ENCODE measurements at regions not wholly inside any gene's neighbourhood (a gene's known extent, or its start where the extent isn't known, plus 50 kb on each side); places are given as distances from the start of the nearest gene placed in this dataset.
"Not testable (repeated sequence)": the region's sequence is repeated elsewhere in the genome, so short reads cannot be mapped to it uniquely, and the experiment has no call there.

DNA sequence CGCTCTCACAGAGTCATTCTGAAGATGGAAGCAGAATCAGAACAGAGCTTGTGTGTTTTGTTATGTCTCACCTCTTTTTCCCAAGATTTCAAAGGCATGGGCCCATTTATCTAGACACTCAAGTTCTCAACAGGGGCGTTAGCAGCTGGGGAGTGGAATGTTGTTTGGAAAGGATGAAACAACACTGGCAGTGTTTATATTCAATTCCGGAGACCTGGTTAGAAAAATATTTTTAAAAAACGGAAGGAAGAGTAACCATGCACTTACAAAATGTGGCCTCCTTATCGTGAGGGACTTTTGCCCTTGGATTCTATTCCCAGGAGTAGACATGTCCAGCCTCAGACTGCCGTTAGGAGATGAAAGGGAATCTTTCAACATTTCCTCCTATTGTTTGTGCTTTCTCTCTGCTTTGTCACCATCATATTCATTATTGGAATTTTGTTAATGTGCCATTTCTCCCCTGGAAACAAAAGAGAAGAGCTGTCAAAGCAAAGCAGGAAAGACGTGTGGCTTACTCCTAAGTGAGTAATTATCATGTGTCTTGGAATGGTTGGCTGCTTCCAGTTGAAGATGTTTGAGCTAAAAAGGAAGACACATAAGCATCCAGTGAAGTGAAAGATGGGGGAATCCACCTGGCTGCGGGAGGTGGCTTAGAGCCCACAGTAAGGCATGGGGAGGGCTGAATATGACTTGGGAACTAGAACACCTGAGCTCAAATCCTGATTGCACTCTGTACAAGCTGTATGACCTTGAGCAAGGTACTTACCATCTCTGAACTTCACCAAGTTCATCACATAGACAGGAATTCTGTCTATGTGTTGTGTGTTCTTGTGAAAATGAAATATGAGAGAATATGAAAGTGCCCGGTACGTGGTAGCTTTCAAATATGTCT lies 71.7 kb upstream of the JUN start:
- DNase-seq (ENCODE audit: low spot score) (no peak), ATAC-seq (ENCODE audit: low read depth) (no peak)
- Histone ChIP-seq H3K36me3 (ENCODE audit: low read depth) (no peaks in the 10 kb centered on the region), H3K4me3 (ENCODE audit: severe bottlenecking) (no peak overlapping the region), H3K27ac (ENCODE audit: poor library complexity, severe bottlenecking) (no peak overlapping the region), H3K9me3 (ENCODE audit: severe bottlenecking) (no peaks in the 10 kb centered on the region), H3K4me1 (ENCODE audit: insufficient read depth, poor library complexity, severe bottlenecking) (peaks cover 5% of the 10 kb centered on the region), H3K27me3 (ENCODE audit: insufficient read depth, poor library complexity, severe bottlenecking) (no peaks in the 10 kb centered on the region)
- TF ChIP-seq, protein P1, sequence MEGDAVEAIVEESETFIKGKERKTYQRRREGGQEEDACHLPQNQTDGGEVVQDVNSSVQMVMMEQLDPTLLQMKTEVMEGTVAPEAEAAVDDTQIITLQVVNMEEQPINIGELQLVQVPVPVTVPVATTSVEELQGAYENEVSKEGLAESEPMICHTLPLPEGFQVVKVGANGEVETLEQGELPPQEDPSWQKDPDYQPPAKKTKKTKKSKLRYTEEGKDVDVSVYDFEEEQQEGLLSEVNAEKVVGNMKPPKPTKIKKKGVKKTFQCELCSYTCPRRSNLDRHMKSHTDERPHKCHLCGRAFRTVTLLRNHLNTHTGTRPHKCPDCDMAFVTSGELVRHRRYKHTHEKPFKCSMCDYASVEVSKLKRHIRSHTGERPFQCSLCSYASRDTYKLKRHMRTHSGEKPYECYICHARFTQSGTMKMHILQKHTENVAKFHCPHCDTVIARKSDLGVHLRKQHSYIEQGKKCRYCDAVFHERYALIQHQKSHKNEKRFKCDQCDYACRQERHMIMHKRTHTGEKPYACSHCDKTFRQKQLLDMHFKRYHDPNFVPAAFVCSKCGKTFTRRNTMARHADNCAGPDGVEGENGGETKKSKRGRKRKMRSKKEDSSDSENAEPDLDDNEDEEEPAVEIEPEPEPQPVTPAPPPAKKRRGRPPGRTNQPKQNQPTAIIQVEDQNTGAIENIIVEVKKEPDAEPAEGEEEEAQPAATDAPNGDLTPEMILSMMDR (IDR thresholded peaks at IDR 0.05; ENCODE audit: poor library complexity, severe bottlenecking), result no peak

DNA sequence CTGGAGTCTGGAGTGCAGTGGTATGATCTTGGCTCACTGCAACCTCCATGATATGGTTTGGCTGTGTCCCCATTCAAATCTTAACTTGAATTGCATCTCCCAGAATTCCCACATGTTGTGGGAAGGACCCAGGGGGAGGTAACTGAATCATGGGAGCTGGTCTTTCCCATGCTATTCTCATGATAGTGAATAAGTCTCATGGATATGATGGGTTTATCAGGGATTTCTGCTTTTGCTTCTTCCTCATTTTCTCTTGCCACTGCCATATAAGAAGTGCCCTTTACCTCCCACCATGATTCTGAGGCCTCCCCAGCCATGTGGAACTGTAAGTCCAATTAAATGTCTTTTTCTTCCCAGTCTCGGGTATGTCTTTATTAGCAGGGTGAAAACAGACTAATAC lies 72.4 kb upstream of the JUN start:
- not testable (repeated sequence) for H3K36me3 ChIP-seq (ENCODE audit: low read depth); ATAC-seq (ENCODE audit: low read depth); DNase-seq (ENCODE audit: low spot score); H3K27me3 ChIP-seq (ENCODE audit: insufficient read depth, poor library complexity, severe bottlenecking); H3K4me3 ChIP-seq (ENCODE audit: severe bottlenecking); H3K9me3 ChIP-seq (ENCODE audit: severe bottlenecking); H3K27ac ChIP-seq (ENCODE audit: poor library complexity, severe bottlenecking); H3K4me1 ChIP-seq (ENCODE audit: insufficient read depth, poor library complexity, severe bottlenecking)

DNA sequence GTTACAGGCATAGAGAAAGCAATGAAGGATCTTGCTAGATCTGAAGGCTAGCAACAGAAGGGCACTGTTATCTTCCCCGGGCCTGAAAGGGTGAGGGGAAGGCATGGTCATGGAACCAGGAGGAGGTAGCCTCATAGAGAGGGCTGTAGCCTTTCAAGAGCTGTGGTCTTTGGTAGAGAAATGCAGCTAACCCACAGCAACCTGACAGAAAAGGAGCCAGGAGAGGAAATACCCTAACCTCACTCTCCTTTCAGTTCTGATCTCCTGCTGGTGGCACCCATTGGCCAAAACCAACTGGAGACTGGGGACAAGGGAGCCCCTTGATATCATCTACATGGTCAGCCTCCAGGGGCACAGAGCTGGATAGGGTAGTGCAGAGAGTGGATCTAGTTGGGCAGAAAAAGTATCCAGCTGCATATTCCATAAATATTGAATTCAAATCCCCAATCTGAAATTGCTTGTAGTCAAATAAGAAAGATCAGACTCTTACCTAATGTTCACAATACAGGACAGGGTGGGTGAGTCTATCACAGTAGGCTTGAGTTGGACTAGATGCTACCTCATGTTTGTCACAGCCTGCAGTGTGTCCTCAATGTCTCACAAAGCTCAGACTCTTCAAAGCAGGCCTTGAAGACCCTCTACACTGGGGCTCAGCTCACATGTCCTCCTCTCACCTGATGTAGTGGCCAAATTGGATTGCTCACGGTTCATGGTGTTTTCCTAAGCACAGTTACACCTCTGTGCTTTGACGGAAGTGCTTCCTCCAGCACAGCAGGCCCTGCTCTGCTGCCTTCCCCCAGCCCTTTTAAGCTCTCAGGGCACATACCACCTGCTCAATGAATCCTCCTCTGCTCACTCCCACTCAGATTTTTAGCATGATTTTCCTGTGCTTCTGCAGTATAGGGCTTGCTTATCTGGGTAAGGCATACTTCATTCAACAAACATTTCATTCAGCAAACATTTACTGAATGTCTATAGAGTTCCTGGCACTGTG lies 74.1 kb upstream of the JUN start:
- Histone ChIP-seq H3K4me1 (ENCODE audit: insufficient read depth, poor library complexity, severe bottlenecking) (peaks cover 9% of the 10 kb centered on the region), H3K27me3 (ENCODE audit: insufficient read depth, poor library complexity, severe bottlenecking) (no peaks in the 10 kb centered on the region), H3K9me3 (ENCODE audit: severe bottlenecking) (no peaks in the 10 kb centered on the region), H3K27ac (ENCODE audit: poor library complexity, severe bottlenecking) (no peak overlapping the region), H3K4me3 (ENCODE audit: severe bottlenecking) (no peak overlapping the region), H3K36me3 (ENCODE audit: low read depth) (no peaks in the 10 kb centered on the region)
- DNase-seq (ENCODE audit: low spot score) (no peak), ATAC-seq (ENCODE audit: low read depth) (no peak)
- TF ChIP-seq, protein P1 (IDR thresholded peaks at IDR 0.05; ENCODE audit: poor library complexity, severe bottlenecking), result no peak

DNA sequence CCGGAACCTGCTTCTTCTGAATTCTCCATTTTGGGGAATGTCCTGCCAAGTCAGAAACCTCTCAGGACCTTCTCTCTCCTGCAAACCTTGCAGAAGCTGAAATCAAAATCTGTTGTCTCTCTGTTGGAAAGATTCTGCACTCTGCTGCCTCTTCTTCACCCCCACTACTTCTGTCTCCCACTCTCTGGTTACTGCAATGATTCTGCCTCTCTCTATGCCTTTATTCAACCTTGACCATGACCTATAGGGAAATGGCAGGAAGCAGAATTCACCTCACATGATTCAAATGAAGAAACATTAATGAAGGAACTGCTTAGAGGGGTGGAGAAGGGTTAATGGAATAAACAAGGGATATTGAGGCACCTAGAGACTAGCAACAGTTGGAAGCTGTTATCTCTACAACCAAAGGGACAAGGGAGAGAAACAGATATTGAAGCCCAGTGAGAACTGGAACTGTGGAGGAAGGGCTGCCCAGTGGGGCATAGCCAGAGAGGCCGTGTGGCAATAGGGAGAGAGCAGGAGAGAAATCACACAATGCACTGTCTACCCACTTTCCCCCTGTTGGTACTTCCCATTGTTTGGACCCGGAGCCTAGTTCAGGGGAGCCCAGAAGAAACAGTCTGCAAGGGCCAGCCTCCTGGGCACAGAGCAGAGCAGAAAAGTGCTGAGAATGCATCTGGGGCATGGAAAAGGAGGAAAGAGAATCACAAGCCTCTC lies 76.1 kb upstream of the JUN start:
- TF ChIP-seq, protein P1 (IDR thresholded peaks at IDR 0.05; ENCODE audit: poor library complexity, severe bottlenecking), result no peak
- no peaks in the 10 kb centered on the region for H3K36me3 ChIP-seq (ENCODE audit: low read depth)
- H3K4me3 ChIP-seq (ENCODE audit: severe bottlenecking), result no peak overlapping the region
- no peak overlapping the region for H3K27ac ChIP-seq (ENCODE audit: poor library complexity, severe bottlenecking)
- no peak for ATAC-seq (ENCODE audit: low read depth)
- DNase-seq (ENCODE audit: low spot score), result no peak
- H3K9me3 ChIP-seq (ENCODE audit: severe bottlenecking), result no peaks in the 10 kb centered on the region
- H3K4me1 ChIP-seq (ENCODE audit: insufficient read depth, poor library complexity, severe bottlenecking), result peaks cover 9% of the 10 kb centered on the region
- H3K27me3 ChIP-seq (ENCODE audit: insufficient read depth, poor library complexity, severe bottlenecking), result no peaks in the 10 kb centered on the region

DNA sequence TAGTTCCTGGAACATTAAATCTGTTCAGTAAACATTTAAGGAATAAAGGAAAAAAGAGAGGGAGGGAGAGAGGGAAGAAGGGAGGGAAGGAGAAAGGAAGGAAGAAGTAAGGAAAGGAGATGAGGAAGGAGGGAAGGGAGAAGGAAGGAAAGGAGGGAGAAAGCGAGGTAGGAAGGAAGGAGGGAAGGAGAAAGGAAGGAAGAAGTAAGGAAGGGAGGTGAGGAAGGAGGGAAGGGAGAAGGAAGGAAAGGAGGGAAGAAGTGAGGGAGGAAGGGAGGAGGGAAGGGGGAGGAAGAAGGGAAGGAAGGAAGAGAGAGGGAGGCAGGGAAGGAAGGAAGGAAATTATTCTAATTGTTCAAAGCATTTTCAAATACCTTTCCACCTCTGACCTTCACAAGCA lies 77.2 kb upstream of the JUN start:
- Histone ChIP-seq H3K4me3 (ENCODE audit: severe bottlenecking) (no peak overlapping the region), H3K36me3 (ENCODE audit: low read depth) (no peaks in the 10 kb centered on the region), H3K27me3 (ENCODE audit: insufficient read depth, poor library complexity, severe bottlenecking) (no peaks in the 10 kb centered on the region), H3K27ac (ENCODE audit: poor library complexity, severe bottlenecking) (no peak overlapping the region), H3K4me1 (ENCODE audit: insufficient read depth, poor library complexity, severe bottlenecking) (peaks cover 9% of the 10 kb centered on the region), H3K9me3 (ENCODE audit: severe bottlenecking) (no peaks in the 10 kb centered on the region)
- ATAC-seq (ENCODE audit: low read depth), result no peak
- DNase-seq (ENCODE audit: low spot score), result no peak
- TF ChIP-seq, protein P1 (IDR thresholded peaks at IDR 0.05; ENCODE audit: poor library complexity, severe bottlenecking), result no peak
